IMR-90 (cell line): ENCODE measurements at regions not wholly inside any gene's neighbourhood (a gene's known extent, or its start where the extent isn't known, plus 50 kb on each side); places are given as distances from the start of the nearest gene placed in this dataset.

Experiments used
- ATAC-seq: fragments of 200-7000 bp; cut with Tn5 transposase; 2 replicates; pipeline ENCODE4 v1.9.1; 2020; ENCODE audit warnings: low read depth, mild to moderate bottlenecking, moderate library complexity
- BruUV-seq: library from RNA; stranded (reverse); fragments of 400-500 nt; replicated peaks from 2 replicates; lab custom pipeline; 2021; lab: Mats Ljungman, UMichigan
- CTCF ChIA-PET: fragments of 300-600 bp; formaldehyde crosslinking; extraction: SDS; loops from one replicate; lab custom pipeline; 2021; ENCODE audit warnings: antibody characterized with exemption; lab: Yijun Ruan, JAX
- POLR2A ChIA-PET: fragments of 300-600 bp; sonication (Branson Sonifier 250); formaldehyde crosslinking; loops from one replicate; lab custom pipeline; 2022; ENCODE audit warnings: antibody characterized with exemption; ENCODE audit not compliant: unreplicated experiment; lab: Charles Lee
- DNase-seq: peaks from one replicate; pipeline ENCODE4 v3.0.0; 2013
- H2AFZ ChIP-seq: replicated peaks from 2 replicates; pipeline ENCODE3; 2013; ENCODE audit warnings: low read length, mild to moderate bottlenecking; ENCODE audit not compliant: poor library complexity
- H2AK5ac ChIP-seq: 2 replicates; pipeline ENCODE4 v1.6.1; 2013; ENCODE audit warnings: low read depth, low read length, inconsistent platforms
- H2AK9ac ChIP-seq: replicated peaks from 2 replicates; pipeline ENCODE3; 2013; ENCODE audit warnings: mild to moderate bottlenecking, low read depth, low read length, moderate library complexity; ENCODE audit not compliant: poor library complexity
- H2BK120ac ChIP-seq: 2 replicates; pipeline ENCODE4 v1.6.1; 2013; ENCODE audit warnings: low read depth, low read length, inconsistent platforms
- H2BK15ac ChIP-seq: 3 replicates; pipeline ENCODE4 v1.6.1; 2013; ENCODE audit warnings: low read depth, low read length, inconsistent platforms
- H2BK20ac ChIP-seq: 2 replicates; pipeline ENCODE4 v1.6.1; 2013; ENCODE audit warnings: low read depth, mild to moderate bottlenecking, inconsistent platforms, low read length, moderate library complexity
- H2BK5ac ChIP-seq: 2 replicates; pipeline ENCODE4 v1.6.1; 2013; ENCODE audit warnings: mild to moderate bottlenecking, low read depth, low read length, inconsistent platforms; ENCODE audit not compliant: poor library complexity, severe bottlenecking
- H3K14ac ChIP-seq: replicated peaks from 2 replicates; pipeline ENCODE4 v1.6.1; 2013; ENCODE audit warnings: low read depth, low read length, inconsistent platforms
- H3K18ac ChIP-seq: 2 replicates; pipeline ENCODE4 v1.6.1; 2013; ENCODE audit warnings: low read depth, low read length, control low read depth
- H3K23ac ChIP-seq: 2 replicates; pipeline ENCODE4 v1.6.1; 2013; ENCODE audit warnings: low read depth, low read length, inconsistent platforms
- H3K27ac ChIP-seq: 2 replicates; pipeline ENCODE4 v1.5.1; 2013; ENCODE audit warnings: mild to moderate bottlenecking, control low read depth, low read length; ENCODE audit not compliant: insufficient read depth
- H3K27me3 ChIP-seq: 2 replicates; pipeline ENCODE4 v1.6.1; 2013; ENCODE audit warnings: low read length; ENCODE audit not compliant: control insufficient read depth, insufficient read depth
- H3K36me3 ChIP-seq: 2 replicates; pipeline ENCODE4 v1.6.1; 2013; ENCODE audit warnings: low read length, mixed read lengths; ENCODE audit not compliant: control insufficient read depth, insufficient read depth
- H3K4ac ChIP-seq: 2 replicates; pipeline ENCODE4 v1.6.1; 2013; ENCODE audit warnings: low read depth, low read length, inconsistent platforms
- H3K4me1 ChIP-seq: 2 replicates; pipeline ENCODE4 v1.6.1; 2013; ENCODE audit warnings: low read length, mixed read lengths; ENCODE audit not compliant: control insufficient read depth, insufficient read depth
- H3K4me2 ChIP-seq: 2 replicates; pipeline ENCODE4 v1.6.1; 2013; ENCODE audit warnings: low read depth, mild to moderate bottlenecking, control low read depth, low read length, moderate library complexity
- H3K4me3 ChIP-seq: 2 replicates; pipeline ENCODE4 v1.5.1; 2013; ENCODE audit warnings: low read depth, mild to moderate bottlenecking, control low read depth, low read length, moderate library complexity; ENCODE audit not compliant: insufficient read depth
- H3K56ac ChIP-seq: 2 replicates; pipeline ENCODE4 v1.6.1; 2013; ENCODE audit warnings: low read length, inconsistent platforms; ENCODE audit not compliant: insufficient read depth; ENCODE audit errors: extremely low read depth
- H3K79me1 ChIP-seq, 2 experiments: 2 replicates each; pipeline ENCODE4 v1.6.1; 2013; ENCODE audit warnings: low read length in 2 of 2, inconsistent platforms in 1 of 2, low read depth in 1 of 2
- H3K9ac ChIP-seq: 2 replicates; pipeline ENCODE4 v1.6.1; 2013; ENCODE audit warnings: low read depth, low read length, control low read depth
- H3K9me1 ChIP-seq: 2 replicates; pipeline ENCODE4 v1.6.1; 2013; ENCODE audit warnings: low read length, inconsistent platforms; ENCODE audit not compliant: insufficient read depth
- H3K9me3 ChIP-seq: 2 replicates; pipeline ENCODE4 v1.6.1; 2013; ENCODE audit warnings: low read length; ENCODE audit not compliant: control insufficient read depth, insufficient read depth
- H4K20me1 ChIP-seq: 2 replicates; pipeline ENCODE4 v1.6.1; 2013; ENCODE audit warnings: low read length, inconsistent platforms; ENCODE audit not compliant: insufficient read depth
- H4K5ac ChIP-seq: 2 replicates; pipeline ENCODE4 v1.6.1; 2013; ENCODE audit warnings: mild to moderate bottlenecking, low read depth, low read length, control low read depth
- H4K8ac ChIP-seq, 2 experiments: 2 replicates each; pipeline ENCODE4 v1.6.1; 2013; ENCODE audit warnings: low read depth in 2 of 2, low read length in 2 of 2, control low read depth in 1 of 2, inconsistent platforms in 1 of 2
- H4K91ac ChIP-seq: 2 replicates; pipeline ENCODE4 v1.6.1; 2013; ENCODE audit warnings: low read depth, low read length, inconsistent platforms; ENCODE audit not compliant: insufficient read depth
- CHD1 ChIP-seq: IDR thresholded peaks from 2 replicates; pipeline ENCODE4 v1.6.1; 2012; ENCODE audit warnings: low read depth, low read length, improper control_type of control experiment
- CTCF ChIP-seq: conservative IDR thresholded peaks from 2 replicates; pipeline ENCODE4 v1.5.1; 2012; ENCODE audit warnings: mild to moderate bottlenecking, low read depth, low read length, improper control_type of control experiment
- NFE2L2 ChIP-seq: fragments of 150-350 bp; IDR thresholded peaks from 2 replicates; pipeline ENCODE4 v1.6.1; 2016; ENCODE audit warnings: low read depth, mild to moderate bottlenecking, low read length
- POLR2A ChIP-seq: IDR thresholded peaks from 2 replicates; pipeline ENCODE4 v1.6.1; 2012; ENCODE audit warnings: mild to moderate bottlenecking, low read depth, low read length
- RAD21 ChIP-seq: IDR thresholded peaks from 2 replicates; pipeline ENCODE4 v1.6.1; 2012; ENCODE audit warnings: low read length, improper control_type of control experiment
- RCOR1 ChIP-seq: IDR thresholded peaks from 2 replicates; pipeline ENCODE4 v1.6.1; 2012; ENCODE audit warnings: mild to moderate bottlenecking, low read length, improper control_type of control experiment; ENCODE audit not compliant: insufficient replicate concordance
- RFX5 ChIP-seq: IDR thresholded peaks from 2 replicates; pipeline ENCODE4 v1.8.0; 2012; ENCODE audit warnings: low read depth, mild to moderate bottlenecking, low read length, moderate library complexity
- dilution Hi-C: fragments of 300-500 bp; cut with HindIII; formaldehyde crosslinking; loops from one replicate; pipeline ENCODE4 v1.14.3; 2018; ENCODE audit warnings: low sequenced_read_pairs; ENCODE audit not compliant: unreplicated experiment
- in situ Hi-C: fragments of 300-500 bp; cut with MboI; formaldehyde crosslinking; loops from 3 replicates; pipeline ENCODE4 v1.14.3; 2019; ENCODE audit warnings: low sequenced_read_pairs, inconsistent platforms, mixed read lengths
- intact Hi-C: fragments of 100-400 bp; cut with micrococcal nuclease; formaldehyde crosslinking; loops from 2 replicates; pipeline ENCODE4 v1.10.0; 2022

- Histone ChIP-seq H4K8ac (no peak overlapping the region), H3K79me1 (no peaks in the 10 kb centered on the region), H2BK15ac (no peak overlapping the region), H2AFZ (no peak overlapping the region), H3K23ac (no peak overlapping the region), H3K4me3 (no peak overlapping the region), H3K4me1 (no peaks in the 10 kb centered on the region), H3K27ac (no peak overlapping the region), H3K4me2 (no peak overlapping the region), H2AK5ac (no peak overlapping the region), H4K20me1 (no peaks in the 10 kb centered on the region), H2BK5ac (no peak overlapping the region), H2BK20ac (no peak overlapping the region), H3K56ac (no peak overlapping the region), H4K5ac (no peak overlapping the region), H3K18ac (no peak overlapping the region), H3K27me3 (no peaks in the 10 kb centered on the region), H4K91ac (no peak overlapping the region), H3K9me1 (no peaks in the 10 kb centered on the region), H3K9ac (no peak overlapping the region), H3K36me3 (no peaks in the 10 kb centered on the region), H3K4ac (no peak overlapping the region), H3K14ac (no peak overlapping the region), H2AK9ac (no peak overlapping the region), H3K9me3 (peaks cover 15% of the 10 kb centered on the region), H2BK120ac (no peak overlapping the region)
- intact Hi-C loops (no loop called here), in situ Hi-C loops (no loop called here), dilution Hi-C loops (no loop called here)
- ATAC-seq (no peak), DNase-seq (no peak)
- no TSS peak for BruUV-seq
- CTCF ChIA-PET: no interaction called here
- TF ChIP-seq RAD21: no peak
- TF ChIP-seq CTCF: no peak
- no peak for TF ChIP-seq RFX5
- no peak for TF ChIP-seq CHD1
- TF ChIP-seq POLR2A: no peak
- TF ChIP-seq RCOR1: no peak
- TF ChIP-seq NFE2L2: no peak
- POLR2A ChIA-PET: no interaction called here
These were observed 582.1 kb upstream of the HTR1E start for GRCh38 chr6:86355271-86355670.
